GM23248 (cell line): ENCODE measurements at regions not wholly inside any gene's neighbourhood (a gene's known extent, or its start where the extent isn't known, plus 50 kb on each side); places are given as distances from the start of the nearest gene placed in this dataset.
A peak's percentile ranks its signal among the peaks of the same experiment; 100 is the strongest.

Source experiments
- DNase-seq: peaks from one replicate; pipeline ENCODE4 v3.0.0-alpha.2; 2015
- H2AFZ ChIP-seq: fragments of 200-600 bp; sonication (generic); 2 replicates; pipeline ENCODE4 v1.6.1; 2016; ENCODE audit warnings: antibody characterized with exemption
- H3F3A ChIP-seq: fragments of 200-600 bp; sonication (generic); 2 replicates; pipeline ENCODE4 v1.6.1; 2016; ENCODE audit warnings: mild to moderate bottlenecking, antibody characterized with exemption, mixed run types; ENCODE audit not compliant: insufficient read depth
- H3K27ac ChIP-seq: fragments of 200-600 bp; sonication (generic); 2 replicates; pipeline ENCODE4 v1.5.1; 2016; ENCODE audit warnings: mild to moderate bottlenecking
- H3K27me3 ChIP-seq: fragments of 200-600 bp; sonication (generic); replicated peaks from 2 replicates; pipeline ENCODE4 v1.6.1; 2016; ENCODE audit warnings: mild to moderate bottlenecking; ENCODE audit not compliant: insufficient read depth
- H3K36me3 ChIP-seq: fragments of 200-600 bp; sonication (generic); 2 replicates; pipeline ENCODE4 v1.6.1; 2016; ENCODE audit warnings: low read depth, mild to moderate bottlenecking
- H3K4me1 ChIP-seq: fragments of 200-600 bp; sonication (generic); 2 replicates; pipeline ENCODE4 v1.6.1; 2016; ENCODE audit warnings: mild to moderate bottlenecking; ENCODE audit not compliant: insufficient read depth
- H3K4me2 ChIP-seq: fragments of 200-600 bp; sonication (generic); one replicate; pipeline ENCODE4 v1.6.1; 2016; ENCODE audit warnings: mild to moderate bottlenecking; ENCODE audit not compliant: unreplicated experiment
- H3K4me3 ChIP-seq: fragments of 200-600 bp; sonication (generic); 2 replicates; pipeline ENCODE4 v1.5.1; 2016; ENCODE audit warnings: mild to moderate bottlenecking
- H3K79me2 ChIP-seq: fragments of 200-600 bp; sonication (generic); 2 replicates; pipeline ENCODE4 v1.6.1; 2016; ENCODE audit warnings: mild to moderate bottlenecking; ENCODE audit not compliant: insufficient read depth
- H3K9ac ChIP-seq: fragments of 200-600 bp; sonication (generic); 2 replicates; pipeline ENCODE4 v1.6.1; 2016; ENCODE audit warnings: mild to moderate bottlenecking
- H3K9me2 ChIP-seq: fragments of 200-600 bp; sonication (generic); 2 replicates; pipeline ENCODE4 v1.6.1; 2016; ENCODE audit warnings: mixed run types, mild to moderate bottlenecking, moderate library complexity; ENCODE audit not compliant: insufficient read depth
- H3K9me3 ChIP-seq: fragments of 200-600 bp; sonication (generic); one replicate; pipeline ENCODE4 v1.6.1; 2017; ENCODE audit warnings: low read depth
- H4K20me1 ChIP-seq: fragments of 200-600 bp; sonication (generic); 2 replicates; pipeline ENCODE4 v1.6.0; 2016; ENCODE audit not compliant: insufficient read depth
- EZH2 ChIP-seq: fragments of 200-600 bp; sonication (generic); IDR thresholded peaks from 2 replicates; pipeline ENCODE4 v1.6.1; 2018; ENCODE audit warnings: antibody characterized with exemption, mild to moderate bottlenecking; ENCODE audit not compliant: insufficient read depth, poor library complexity, severe bottlenecking
- EZH2phosphoT487 ChIP-seq: fragments of 200-600 bp; sonication (generic); IDR thresholded peaks from 2 replicates; pipeline ENCODE4 v1.6.1; 2018; ENCODE audit warnings: antibody characterized with exemption, moderate library complexity, mild to moderate bottlenecking, low read depth; ENCODE audit not compliant: insufficient read depth
- WGBS, 2 experiments: methylation state at CpG; one replicate each; pipeline ENCODE4 v1.1.6; 2015 to 2017; ENCODE audit warnings: low lambda C conversion rate in 2 of 2, low coverage in 1 of 2; ENCODE audit errors: missing lambda C conversion rate in 2 of 2; 5-methylcytosine and 5-hydroxymethylcytosine counted together
- in situ Hi-C: fragments of 300-500 bp; cut with MboI; formaldehyde crosslinking; loops from 2 replicates; pipeline ENCODE4 v1.15.0; 2020

DNA sequence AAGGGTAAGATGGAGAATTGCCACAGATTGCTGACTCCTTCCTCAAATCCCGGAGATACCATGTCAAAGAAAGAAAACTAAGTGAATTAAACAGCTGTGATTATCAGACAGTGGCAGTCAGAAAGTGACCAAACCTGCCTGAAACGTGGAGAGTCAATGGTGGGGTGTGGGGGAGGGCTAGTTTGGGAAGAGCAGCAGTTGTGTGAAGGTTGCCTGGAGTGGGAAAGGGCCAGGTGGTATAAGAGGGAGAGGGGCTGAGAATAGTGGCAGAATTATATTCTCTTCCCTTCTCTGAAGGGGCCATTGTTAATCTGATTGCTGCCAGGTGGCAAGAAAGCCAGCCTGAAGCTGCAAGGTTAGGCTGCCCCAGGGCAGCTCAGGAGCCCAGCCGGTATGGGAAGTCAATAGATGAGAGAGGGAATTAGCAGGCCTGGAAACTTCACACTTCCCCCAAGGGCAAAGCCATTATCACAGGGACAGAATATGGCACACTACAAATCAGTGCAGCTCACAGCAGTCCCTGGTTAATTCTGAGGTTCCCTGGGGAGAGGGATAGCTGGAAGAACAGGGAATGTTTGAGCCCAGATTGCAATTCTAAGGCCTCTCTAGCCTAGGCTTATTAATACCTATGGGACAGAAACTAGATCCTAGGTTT lies 83.9 kb upstream of the ITGB1 start:
- Histone ChIP-seq H3K79me2 (no peaks in the 10 kb centered on the region), H3K9me3 (no peaks in the 10 kb centered on the region), H3K27me3 (no peaks in the 10 kb centered on the region), H3K36me3 (no peaks in the 10 kb centered on the region), H3F3A (no peaks in the 10 kb centered on the region), H3K4me2 (no peak overlapping the region), H3K27ac (no peak overlapping the region), H3K4me3 (no peak overlapping the region), H4K20me1 (no peaks in the 10 kb centered on the region), H3K9ac (no peak overlapping the region), H3K9me2 (no peaks in the 10 kb centered on the region), H2AFZ (no peak overlapping the region), H3K4me1 (no peaks in the 10 kb centered on the region)
- TF ChIP-seq EZH2, result no peak
- TF ChIP-seq EZH2phosphoT487, result no peak
- WGBS, 2 experiments, result 68 to 94% methylated on average over 2 to 3 of the region's 3 CpGs
- DNase-seq, result no peak
- in situ Hi-C loops, result no loop called here

DNA sequence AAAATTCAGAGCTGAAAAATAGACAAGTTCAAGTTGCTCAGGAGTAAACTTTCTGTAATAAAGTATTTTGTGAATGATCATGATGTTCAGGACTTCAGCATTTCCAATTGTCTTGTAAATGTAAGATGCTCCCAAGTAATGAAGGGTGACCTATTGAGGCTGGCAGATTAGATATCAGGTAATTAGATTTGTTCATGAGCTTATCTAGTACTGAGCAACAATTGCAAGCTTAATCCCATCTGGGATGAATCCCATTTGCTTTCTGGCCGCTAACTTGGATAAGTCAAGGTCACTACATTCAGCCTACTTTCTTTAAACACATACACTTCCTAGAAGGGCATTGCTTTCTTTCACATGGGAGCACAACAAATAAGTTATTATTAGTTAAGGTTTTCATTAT lies 82.4 kb upstream of the ITGB1 start:
- Histone ChIP-seq H3K27ac (no peak overlapping the region), H4K20me1 (no peaks in the 10 kb centered on the region), H3K9me3 (no peaks in the 10 kb centered on the region), H3K4me1 (no peaks in the 10 kb centered on the region), H3K9me2 (no peaks in the 10 kb centered on the region), H3K36me3 (no peaks in the 10 kb centered on the region), H2AFZ (no peak overlapping the region), H3K4me3 (no peak overlapping the region), H3K9ac (no peak overlapping the region), H3K27me3 (no peaks in the 10 kb centered on the region), H3F3A (no peaks in the 10 kb centered on the region), H3K79me2 (no peaks in the 10 kb centered on the region), H3K4me2 (no peak overlapping the region)
- TF ChIP-seq EZH2phosphoT487 (no peak), EZH2 (no peak)
- DNase-seq, result no peak
- 64 to 86% methylated on average over 1 of the region's 1 CpG for WGBS, 2 experiments
- in situ Hi-C loops, result no loop called here

DNA sequence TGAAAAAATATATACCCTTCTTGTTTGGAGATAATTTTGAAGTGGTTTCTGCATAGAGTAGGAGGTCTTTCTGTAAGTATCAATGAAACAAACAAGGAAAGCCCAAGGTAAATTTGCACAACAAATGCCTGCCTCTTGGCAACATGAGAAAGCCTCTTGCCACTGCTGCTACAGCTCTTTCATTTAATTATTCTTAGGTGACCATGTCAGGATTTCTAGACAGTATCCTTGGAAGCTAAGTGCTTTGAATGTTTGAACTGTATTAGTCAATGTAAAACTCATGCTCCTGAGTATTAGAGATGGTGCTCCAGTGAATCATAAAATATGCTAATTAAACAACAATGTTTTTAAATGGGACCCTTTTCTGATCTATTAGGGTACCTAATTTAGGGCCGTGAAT lies 81.2 kb upstream of the ITGB1 start:
- H2AFZ ChIP-seq, result no peak overlapping the region
- no peaks in the 10 kb centered on the region for H3K9me3 ChIP-seq
- 93 to 96% methylated on average over 1 of the region's 1 CpG for whole genome bisulfite sequencing, 2 experiments

DNA sequence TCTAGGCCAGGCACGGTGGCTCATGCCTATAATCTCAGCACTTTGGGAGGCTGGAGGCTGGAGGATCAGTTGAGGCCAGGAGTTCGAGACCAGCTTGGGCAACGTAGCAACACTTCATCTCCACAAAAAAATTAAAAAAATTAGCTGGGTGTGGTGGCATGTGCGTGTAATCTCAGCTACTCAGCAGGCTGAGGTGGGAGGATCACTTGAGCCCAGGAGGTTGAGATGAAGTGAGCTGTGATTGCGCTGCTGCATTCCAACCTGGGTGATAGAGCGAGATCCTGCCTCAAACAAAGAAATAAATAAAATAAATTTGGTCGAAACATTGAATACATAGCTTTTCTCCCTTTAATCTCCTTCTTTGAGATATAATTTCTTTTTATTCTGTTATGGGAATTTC lies 80.6 kb upstream of the ITGB1 start:
- H3K4me1 ChIP-seq, result no peaks in the 10 kb centered on the region
- H3K27ac ChIP-seq, result no peak overlapping the region
- H4K20me1 ChIP-seq, result no peaks in the 10 kb centered on the region
- TF ChIP-seq EZH2 (no peak), EZH2phosphoT487 (no peak)
- no peaks in the 10 kb centered on the region for H3K9me2 ChIP-seq
- no peaks in the 10 kb centered on the region for H3K9me3 ChIP-seq
- no peaks in the 10 kb centered on the region for H3F3A ChIP-seq
- no peak for DNase-seq
- H3K36me3 ChIP-seq, result no peaks in the 10 kb centered on the region
- in situ Hi-C loops, result no loop called here
- no peak overlapping the region for H3K9ac ChIP-seq
- H3K27me3 ChIP-seq, result no peaks in the 10 kb centered on the region
- no peaks in the 10 kb centered on the region for H3K79me2 ChIP-seq
- WGBS, 2 experiments, result 83 to 85% methylated on average over 7 of the region's 7 CpGs
- H3K4me2 ChIP-seq, result no peak overlapping the region
- H3K4me3 ChIP-seq, result no peak overlapping the region
- no peak overlapping the region for H2AFZ ChIP-seq

More for the DNA sequence above, 81.2 kb upstream of the ITGB1 start:
- Histone ChIP-seq H3K36me3 (no peaks in the 10 kb centered on the region), H3K4me1 (no peaks in the 10 kb centered on the region), H3K9ac (no peak overlapping the region), H3K79me2 (no peaks in the 10 kb centered on the region), H3K9me2 (no peaks in the 10 kb centered on the region), H3K4me2 (no peak overlapping the region), H3K27ac (no peak overlapping the region), H3F3A (no peaks in the 10 kb centered on the region), H3K4me3 (no peak overlapping the region), H3K27me3 (no peaks in the 10 kb centered on the region), H4K20me1 (no peaks in the 10 kb centered on the region)
- peak; percentile 3 for DNase-seq
- in situ Hi-C loops, result no loop called here
- no peak for TF ChIP-seq EZH2
- no peak for TF ChIP-seq EZH2phosphoT487

DNA sequence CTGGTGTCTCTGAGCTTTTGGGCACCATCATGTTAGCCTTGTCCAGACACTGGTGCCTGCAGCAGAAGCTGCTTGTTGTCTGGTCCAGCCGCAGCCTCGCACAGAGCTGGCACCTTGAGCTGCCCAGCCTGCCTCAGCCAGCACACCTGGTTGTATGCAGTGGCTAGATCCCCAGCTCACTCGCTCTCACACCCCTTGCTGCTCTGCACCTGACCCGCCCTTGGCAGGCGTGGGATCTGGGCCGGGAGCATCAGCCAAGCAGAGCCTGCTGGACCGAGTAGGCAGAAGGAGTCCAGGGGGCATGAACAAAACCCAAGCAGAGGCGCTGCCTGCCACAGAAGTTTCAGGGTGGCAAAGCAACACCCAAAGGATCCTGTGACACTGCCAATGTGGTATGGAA lies 79.7 kb upstream of the ITGB1 start:
- no peaks in the 10 kb centered on the region for H3K9me2 ChIP-seq
- no peaks in the 10 kb centered on the region for H3K36me3 ChIP-seq
- no peak overlapping the region for H3K9ac ChIP-seq
- TF ChIP-seq EZH2, result no peak
- TF ChIP-seq EZH2phosphoT487, result no peak
- in situ Hi-C loops, result no loop called here
- H3K27me3 ChIP-seq, result no peaks in the 10 kb centered on the region
- H3K27ac ChIP-seq, result no peak overlapping the region
- no peaks in the 10 kb centered on the region for H4K20me1 ChIP-seq
- no peaks in the 10 kb centered on the region for H3K79me2 ChIP-seq
- no peak for DNase-seq
- H3K9me3 ChIP-seq, result no peaks in the 10 kb centered on the region
- H3F3A ChIP-seq, result peaks cover 6% of the 10 kb centered on the region; the same call in 1 of the 2 replicates
- H3K4me3 ChIP-seq, result no peak overlapping the region
- H3K4me2 ChIP-seq, result no peak overlapping the region
- H2AFZ ChIP-seq, result no peak overlapping the region
- peaks cover 8% of the 10 kb centered on the region for H3K4me1 ChIP-seq
- WGBS, 2 experiments, result 88 to 91% methylated on average over 8 of the region's 8 CpGs
